Stimulated activated naive CD8-positive, alpha-beta T cell treated with anti-CD3 and anti-CD28 coated beads, Interleukin-15, Interleukin-2, amounts not matched to agents 100 U/mL and 50 U/mL, for 24 hours (primary cell): ENCODE measurements at regions not wholly inside any gene's neighbourhood (a gene's known extent, or its start where the extent isn't known, plus 50 kb on each side); places are given as distances from the start of the nearest gene placed in this dataset.

Experiments
- ATAC-seq: fragments of 150-1000 bp; cut with Tn5 transposase; one replicate; pipeline ENCODE4 v1.10.0; 2021
- DNase-seq: peaks from one replicate; pipeline ENCODE4 v3.0.0; 2021

DNA sequence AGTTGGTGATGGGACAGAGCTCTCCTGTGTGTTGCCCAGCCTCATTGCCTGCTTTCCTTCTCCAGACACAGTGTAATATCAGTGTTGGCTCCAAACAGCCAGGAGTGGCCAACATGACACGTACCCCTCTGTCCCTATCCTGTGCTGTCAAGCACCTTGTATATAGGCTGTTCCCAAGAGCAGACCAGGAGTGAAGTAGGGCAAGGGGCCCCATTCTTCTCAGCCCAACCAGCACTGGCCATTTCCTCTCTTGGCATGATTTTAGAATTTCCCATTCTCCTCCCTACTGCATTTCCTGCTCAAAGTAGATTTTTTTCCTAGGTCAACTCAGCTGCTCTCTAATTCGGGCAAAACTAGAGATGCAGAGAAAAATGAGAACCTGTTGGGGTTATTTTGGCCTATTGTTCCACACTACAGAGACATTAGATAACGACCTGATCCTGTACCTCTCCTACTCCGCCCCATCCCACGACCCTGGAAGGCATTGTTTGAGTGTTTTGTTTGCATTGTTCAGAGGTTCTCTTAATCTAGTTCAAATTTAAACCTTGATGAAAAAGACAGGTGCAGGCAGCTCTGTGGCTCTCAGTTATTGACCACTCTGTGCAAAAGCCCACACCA is 95.6 kb downstream of the RASSF10 start:
- ATAC-seq (no peak), DNase-seq (no peak)

DNA sequence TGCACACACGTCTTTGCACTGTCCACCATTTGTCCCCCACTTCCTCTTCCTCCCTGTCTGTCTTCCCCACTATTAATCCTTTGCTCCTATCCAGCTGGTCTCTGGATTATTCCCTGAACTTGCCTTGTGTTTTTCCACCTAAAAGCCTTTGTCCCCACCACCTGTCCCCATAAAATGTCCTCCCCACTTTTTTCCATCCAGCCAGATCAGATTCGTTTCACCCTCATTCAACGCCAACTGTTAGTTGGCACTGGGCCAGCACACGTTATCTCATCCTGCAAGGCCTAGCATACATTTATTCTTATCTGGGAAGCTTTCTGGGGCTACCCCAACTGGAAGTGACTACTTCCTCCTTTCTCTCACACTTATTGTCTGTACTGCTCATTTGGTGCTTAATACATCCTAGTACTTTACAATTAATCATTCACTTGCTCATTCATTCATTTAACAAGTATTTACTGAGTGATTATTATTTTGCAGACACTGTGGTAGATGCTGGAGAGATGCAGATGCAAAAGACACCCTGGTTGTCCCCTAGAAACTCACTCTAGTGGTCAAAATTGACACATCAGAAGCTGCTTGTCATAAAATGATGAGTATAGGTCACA is 96.2 kb downstream of the RASSF10 start:
- ATAC-seq = no peak
- DNase-seq = no peak

DNA sequence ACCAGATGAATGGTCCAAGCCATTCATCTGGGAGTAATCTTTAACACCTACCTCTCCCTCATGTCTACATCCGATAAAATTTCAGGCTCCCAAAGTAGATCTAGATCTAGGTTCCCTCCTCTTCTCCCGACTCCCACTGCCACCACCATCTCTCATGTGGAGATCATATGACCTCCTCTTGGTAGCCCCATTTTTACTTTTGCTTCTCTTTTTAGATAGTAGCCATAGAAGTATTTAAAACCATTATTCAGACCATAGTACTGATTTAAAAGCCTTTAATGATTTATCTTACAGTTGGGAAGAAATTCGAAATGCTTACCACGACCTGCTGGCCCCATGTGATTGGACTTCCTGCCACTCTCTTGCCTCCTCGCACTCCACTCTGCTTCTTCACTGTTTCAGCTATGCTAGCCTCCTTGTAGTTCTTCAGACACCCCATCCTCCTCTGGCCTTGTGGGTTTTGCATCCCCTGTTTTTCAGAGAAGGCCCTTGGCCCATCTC is 98.5 kb downstream of the RASSF10 start:
- ATAC-seq = no peak

DNA sequence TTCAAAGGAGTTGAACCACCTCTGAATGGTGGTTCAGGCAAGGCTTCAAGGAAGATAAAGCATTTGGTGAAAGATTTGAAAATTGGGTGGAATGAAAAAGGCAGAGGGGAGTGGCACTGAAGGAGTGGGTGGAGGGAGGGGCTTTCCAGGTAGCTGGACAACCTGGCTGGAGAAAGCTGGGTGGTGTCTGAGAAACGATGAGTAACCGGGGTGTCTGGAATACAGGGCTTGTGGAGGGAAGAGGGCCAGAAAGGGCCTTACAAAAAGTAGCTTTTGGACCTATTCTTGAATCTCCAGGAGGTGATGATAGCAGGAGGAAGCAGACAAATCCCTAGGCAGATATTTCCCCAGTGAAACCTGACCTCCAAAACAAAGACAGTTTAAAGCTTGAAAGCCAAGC is 99.3 kb downstream of the RASSF10 start:
- no peak for DNase-seq
- no peak for ATAC-seq

More for the DNA sequence above, 98.5 kb downstream of the RASSF10 start:
- DNase-seq = no peak

DNA sequence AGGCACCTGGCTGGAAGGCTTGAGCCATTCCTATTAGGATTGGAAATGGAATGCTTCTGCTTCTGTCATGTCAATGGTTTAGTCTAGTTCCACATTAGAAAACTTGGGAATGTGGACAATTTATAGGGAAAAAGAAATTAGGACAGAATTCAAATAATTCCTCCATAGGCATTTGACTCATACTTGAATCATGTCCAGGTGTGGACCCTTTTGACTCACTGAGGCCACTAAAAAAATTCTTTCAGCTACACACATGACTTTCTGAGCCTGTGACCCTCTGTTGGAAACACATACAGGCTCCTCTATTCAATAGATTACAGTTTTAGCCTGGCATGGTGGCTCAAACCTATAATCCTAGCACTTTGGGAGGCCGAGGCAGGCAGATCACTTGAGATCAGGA is 100.5 kb downstream of the RASSF10 start:
- no peak for DNase-seq

DNA sequence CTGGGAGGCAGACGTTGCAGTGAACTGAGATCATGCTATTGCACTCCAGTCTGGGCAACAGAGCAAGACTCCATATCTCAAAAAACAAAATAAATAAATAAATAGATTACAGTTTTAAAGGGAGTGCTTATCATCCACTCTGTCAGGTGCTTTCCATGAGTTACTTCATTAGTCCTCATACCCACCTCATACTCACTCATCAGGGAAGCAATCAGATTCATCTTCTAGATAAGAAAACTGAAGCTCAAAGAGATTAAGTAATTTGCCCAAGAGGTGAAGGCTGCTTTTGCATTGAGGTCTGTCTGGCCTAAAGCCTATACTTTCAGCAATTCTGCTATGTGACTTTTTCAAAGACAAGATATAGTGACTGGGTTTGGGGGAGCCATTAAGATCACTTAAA is 101.0 kb downstream of the RASSF10 start:
- ATAC-seq = no peak
- no peak for DNase-seq

More for the DNA sequence above, 100.5 kb downstream of the RASSF10 start:
- no peak for ATAC-seq

DNA sequence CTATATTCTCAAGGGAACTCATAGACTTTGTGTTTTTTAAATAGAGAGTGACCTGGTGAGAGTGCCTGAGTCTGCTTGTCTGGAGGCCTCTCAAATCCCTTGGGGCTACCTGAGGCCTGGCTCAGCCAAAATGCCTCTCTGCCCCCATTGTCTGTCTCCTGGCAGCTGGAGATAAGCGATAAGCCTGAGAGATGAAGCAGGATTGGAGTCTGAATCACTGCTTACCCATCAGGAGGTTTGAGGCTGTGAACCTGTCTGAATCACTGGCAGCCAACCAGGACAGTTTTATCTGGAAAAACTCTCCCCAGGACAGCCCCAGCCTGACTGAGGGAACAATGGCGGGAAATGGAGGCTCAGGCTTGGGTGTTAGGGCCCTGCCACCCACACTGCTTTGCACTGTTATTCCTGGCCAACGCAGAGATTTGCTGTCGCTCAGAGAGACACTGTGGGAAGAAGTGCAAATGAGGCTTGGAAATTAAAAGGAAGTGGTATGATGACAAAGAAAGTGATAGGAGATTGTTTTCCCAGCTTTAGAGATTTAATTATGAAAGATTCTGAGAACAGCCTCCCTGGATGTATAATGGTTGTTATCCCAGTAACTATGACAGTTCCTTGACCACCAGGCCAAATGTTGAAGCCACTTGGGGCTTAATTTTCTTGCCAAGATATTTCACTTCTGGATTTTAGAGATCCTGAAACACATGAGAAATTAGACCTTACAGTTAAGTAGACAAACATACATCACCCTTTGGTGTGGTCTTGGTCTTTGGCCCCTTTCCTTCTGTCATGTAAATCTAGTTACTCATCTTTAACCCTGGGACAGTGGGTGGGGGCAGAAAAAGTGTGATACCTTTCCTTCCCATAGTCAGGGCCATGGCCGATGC is 102.1 kb downstream of the RASSF10 start:
- DNase-seq = no peak

DNA sequence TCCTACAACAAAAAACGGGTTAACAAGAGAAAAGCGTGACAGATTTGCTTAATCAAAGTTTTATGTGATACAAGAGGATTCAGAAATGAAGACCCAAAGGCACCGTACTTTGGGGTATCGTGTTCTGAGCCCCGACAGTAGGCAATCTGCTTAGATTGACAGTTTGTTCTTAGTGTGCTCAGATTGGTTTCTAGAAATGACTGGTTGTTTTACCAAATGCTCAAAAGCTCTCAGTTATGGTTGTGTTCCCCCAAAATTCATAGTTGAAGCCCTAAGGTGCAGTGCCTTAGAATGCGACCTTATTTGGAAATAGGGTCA is 102.7 kb downstream of the RASSF10 start:
- no peak for ATAC-seq
- DNase-seq = no peak

More for the DNA sequence above, 102.1 kb downstream of the RASSF10 start:
- ATAC-seq = no peak

DNA sequence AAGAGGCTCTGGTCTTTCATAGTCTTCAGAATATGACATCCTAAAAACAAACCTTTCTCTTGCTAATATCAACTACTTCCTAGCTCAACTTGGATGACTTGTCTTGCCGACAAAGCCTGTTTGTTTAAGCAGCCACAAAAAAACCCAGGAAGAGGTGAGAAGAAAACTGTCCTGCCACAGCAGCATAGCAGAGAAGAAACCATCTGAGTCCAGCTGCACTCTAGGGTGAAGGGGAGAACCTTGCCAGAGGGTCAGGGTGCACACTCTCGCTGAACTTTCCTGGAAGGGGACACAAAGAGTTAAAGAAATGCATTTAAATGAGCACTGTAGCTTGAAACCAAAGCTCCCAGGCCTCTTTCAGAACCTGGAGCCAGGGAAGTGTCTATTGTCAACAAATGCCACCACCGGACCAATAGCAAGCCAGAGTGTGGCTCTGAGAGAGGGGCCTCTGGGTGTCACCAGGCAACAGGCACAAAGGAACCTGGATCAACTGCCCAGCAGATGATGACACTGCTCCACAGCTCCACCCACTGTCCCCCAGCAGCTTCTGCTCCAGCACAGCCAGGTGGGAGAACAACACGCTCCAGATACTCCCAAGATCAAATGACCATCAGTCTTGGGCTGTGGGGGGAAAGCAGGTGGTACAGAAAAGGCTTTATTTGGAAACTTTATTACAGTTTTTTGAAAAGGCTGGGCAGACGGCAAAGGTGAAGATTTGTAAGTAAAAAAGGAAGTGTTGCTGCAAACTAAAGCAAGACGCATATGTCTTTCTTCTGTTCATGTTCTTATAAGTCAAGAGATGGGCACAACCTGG is 105.7 kb downstream of the RASSF10 start:
- ATAC-seq (no peak), DNase-seq (no peak)

DNA sequence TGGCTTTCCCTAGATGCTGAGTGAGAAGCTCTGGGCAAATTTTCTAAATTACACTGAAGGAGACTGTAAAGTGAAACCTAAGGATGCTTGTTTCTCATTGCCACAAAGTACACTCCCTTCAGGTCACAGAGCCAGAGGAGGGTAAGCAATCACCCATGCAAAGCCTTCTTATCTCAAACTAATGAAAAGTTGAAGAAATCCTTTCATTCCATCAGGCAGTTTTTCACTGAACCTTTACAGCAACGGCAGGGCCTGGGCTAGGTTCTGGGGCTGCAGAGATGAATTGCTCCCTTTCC is 106.2 kb downstream of the RASSF10 start:
- DNase-seq = no peak
- no peak for ATAC-seq

DNA sequence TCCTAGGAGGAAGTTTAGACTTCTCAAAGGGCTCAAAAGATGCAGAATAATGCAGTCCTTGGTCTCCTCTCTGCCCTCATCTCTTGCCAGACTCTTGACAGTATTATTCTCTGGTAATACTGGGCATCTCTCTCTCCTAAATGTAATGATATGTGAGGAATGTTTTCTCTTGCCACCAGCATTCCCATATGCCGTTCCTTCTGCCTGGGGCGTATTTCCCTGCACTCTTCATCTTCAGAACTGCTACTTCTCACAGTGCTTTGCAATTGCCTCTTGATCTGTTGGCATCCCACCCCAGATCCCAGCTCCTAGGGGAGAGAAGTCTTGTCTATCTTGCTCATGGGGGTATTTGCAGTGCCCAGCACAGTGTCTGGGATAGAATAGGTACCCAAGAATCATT is 107.4 kb downstream of the RASSF10 start:
- no peak for ATAC-seq

DNA sequence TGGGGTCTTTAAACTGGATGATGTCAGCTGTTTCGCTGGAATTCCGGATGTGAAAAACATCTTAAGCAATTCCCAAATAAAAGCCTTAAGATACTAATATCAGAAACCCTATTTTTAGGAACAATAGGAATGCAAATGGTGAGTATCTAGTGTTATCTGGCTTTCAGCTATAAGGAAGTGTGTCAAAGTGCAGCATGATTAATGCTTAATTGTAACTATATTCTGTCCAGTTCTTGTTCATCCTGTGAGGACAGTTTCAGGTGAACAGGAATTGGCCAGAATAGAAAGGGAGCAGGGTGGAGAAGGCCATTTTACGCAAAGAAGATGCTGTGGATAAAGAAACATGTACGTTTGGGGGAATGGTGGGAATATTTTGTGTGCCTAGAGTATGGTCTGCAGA is 108.2 kb downstream of the RASSF10 start:
- no peak for DNase-seq
- no peak for ATAC-seq

More for the DNA sequence above, 107.4 kb downstream of the RASSF10 start:
- DNase-seq = no peak

DNA sequence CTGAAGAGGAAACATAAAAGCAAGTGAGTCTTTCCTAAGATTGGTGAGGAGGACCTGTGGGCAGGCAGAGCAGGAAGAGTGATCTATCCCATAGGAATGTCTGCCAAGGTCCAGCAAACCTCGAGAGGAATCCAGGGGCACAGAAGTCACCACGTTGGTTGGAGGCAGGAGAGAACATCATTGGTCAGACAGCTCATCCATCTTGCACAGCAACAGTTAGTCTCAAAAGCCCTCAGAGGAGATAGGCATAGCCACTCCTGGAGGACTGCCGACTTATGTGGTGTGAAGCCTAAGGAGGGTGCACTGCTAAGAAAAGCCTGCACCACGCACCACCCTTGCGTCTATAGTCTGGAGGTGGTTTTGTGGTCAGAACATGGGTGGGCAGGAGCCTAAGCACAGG is 109.1 kb downstream of the RASSF10 start:
- ATAC-seq (no peak), DNase-seq (no peak)

DNA sequence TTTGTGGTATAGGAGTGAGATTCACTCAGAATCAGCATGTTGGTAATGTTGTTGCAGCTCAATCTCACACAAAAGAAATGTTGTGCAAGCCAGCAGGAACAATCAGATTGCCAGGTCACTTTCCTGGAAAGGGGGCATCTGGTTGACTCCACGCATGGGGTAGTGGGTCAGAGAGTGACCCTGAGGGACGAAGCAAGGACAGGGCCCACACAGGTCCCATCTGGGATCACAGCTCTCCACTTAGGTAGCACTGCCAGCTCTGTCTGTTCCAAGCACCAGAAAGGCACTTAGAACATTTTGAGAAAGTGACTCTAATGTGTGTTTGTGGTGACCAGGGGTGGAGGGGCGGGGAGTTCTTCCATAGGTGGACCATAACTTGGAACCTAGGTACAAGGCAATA is 109.5 kb downstream of the RASSF10 start:
- ATAC-seq = no peak
- no peak for DNase-seq

DNA sequence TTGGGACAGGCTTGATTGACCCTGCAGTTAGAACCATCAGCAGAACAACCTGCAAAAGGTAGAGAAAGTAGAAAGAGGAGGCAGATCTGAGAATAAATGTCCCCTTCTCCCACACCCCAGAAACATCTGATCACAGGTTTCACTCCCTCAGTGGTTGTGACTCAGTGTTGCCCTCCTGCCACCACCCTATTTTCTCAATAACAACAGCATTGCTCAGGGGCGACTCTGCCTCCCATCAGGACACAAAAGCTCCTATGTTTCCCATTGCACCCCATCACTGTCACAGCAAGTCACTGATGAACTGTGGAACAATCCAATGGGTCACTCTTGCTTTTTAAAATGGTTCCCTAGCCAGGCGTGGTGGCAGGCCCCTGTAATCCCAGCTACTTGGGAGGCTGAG is 110.2 kb downstream of the RASSF10 start:
- no peak for DNase-seq
- no peak for ATAC-seq

DNA sequence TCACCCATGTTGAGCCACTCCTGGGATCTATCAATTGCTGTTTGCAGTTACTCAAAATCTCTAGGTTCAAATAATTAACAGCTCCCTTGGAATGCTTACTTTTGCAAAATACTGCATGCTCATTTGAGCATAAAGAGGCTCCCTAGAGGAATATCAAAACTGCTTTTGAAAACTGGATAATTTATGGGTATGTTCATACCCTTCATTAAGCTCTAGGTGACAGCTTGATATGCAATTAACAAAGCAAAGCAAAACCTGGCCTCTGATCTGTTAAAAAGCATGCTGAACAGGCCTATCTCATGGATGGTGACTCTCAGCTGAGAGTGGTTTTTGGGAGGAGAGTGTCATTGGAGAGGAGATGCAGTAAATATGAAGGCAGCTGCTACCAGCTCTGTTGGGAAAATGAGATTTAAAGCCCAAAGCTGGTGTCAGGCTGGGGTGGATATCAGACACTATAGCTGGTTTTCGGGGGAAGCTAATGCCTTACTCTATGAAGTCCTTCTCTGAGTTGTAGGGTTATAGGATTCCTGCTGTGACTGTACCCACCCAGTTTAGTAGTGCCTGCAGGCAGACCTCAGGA is 110.9 kb downstream of the RASSF10 start:
- ATAC-seq = no peak
- DNase-seq = no peak

DNA sequence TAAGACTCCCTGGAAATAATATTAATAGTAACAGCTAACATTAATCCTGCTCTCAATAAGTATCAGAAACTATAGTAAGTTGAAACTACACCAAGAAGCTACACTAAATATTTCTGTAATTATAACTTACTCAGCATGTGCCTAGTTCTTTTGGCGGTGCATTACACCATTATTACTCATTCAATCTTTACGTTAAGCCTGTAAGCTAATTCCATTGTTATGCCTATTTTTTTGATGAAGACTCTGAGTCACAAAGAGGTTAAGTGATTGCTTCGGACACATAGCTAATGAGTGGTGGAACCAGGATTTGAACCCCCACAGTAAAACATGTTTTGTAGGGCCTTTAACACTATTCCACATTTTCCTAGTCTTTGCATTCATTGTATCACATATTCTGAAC is 111.6 kb downstream of the RASSF10 start:
- no peak for DNase-seq
- ATAC-seq = no peak

DNA sequence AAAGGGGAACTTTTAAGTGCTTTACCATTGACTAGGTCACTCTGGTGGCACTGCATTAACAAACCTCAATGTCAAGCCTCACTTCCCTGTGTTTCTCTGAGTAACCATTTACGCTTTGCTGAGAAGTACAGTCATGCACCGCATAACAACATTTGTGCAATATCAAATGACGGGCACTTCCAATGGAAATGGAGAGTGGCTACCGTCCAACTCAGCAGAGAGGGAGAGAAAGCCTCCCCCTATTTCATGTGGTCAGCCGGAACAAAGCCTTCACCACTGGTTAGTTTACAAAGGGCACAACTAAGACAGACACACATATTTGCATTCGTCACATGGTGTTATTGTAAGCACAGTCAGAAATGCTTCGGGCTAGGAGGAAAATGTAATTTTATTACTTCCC is 117.3 kb downstream of the RASSF10 start:
- no peak for DNase-seq
- no peak for ATAC-seq

DNA sequence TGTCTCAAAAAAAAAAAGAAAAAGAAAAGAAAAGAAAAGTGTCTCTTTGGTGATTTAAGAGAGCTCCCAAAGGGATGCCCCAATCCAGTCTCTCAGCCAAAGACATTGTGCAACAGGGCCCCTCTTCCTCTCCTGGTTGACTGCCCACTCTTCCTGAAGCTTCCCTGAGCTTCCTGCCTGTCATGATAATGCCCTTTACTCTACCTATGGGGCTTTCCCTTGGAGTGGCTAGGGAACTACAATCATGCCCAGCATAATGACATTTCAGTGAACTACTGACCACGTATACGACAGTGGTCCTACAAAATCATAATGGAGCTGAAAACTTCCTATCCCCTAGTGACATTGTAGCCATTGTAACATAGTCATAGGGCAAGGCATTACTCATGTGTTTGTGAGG is 118.0 kb downstream of the RASSF10 start:
- no peak for DNase-seq
- ATAC-seq = no peak

DNA sequence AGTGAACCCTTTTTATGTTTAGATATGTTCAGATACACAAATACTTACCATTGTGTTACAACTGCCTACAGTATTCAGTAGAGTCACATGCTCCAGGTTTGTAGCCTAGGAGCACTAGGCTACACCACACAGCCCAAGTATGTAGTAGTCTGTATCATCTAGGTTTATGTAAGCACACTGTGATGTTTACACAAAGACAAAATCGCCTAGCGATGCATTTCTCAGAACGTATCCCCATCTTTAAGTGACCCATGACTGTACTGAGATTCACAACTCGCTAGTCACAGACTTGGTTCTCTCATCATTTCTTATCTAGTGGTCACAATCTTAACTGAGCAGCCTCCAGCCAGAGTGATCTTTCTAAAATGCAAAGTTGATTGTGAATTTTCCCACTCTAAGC is 119.2 kb downstream of the RASSF10 start:
- DNase-seq (no peak), ATAC-seq (no peak)

DNA sequence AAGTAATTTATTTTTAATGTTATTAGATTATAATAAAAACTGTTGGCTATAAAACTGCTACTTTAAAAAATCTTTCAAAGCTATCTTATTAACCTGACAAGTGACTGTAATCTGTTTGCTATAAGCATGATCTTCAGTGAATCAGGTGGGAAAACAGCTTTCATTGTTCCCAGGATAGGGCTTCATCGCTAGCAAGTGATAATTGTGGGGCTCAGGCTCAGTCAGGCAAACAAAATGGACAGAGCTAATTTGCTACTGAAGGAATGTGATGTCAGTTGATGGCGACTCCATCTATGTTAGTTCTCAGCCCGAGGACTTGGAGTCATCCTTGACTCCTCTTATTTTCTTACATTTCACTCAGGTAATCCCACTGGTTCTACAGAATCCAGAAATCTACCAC is 125.0 kb downstream of the RASSF10 start:
- ATAC-seq = no peak
- no peak for DNase-seq

DNA sequence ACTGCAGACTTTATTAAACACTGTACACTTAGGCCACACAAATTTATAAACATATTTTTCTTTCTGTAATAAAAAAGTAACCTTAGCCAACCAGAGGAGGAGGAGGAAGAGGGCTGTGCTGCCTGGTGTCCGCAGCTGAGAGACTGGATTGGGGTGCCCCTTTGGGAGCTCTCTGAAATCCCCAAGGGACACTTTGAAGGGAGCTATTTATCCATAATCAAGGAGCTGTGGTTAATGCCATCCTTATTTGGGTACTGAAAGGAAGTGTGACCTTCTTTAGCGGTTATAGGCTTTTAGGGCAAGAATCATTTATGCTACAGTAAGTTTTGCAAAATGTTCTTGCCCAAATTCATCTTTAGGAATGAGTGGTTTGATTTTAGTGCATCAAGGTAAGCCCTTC is 125.8 kb downstream of the RASSF10 start:
- no peak for DNase-seq

More for the DNA sequence above, 125.8 kb downstream of the RASSF10 start:
- ATAC-seq = no peak
